ENCODE measurements at regions not wholly inside any gene's neighbourhood (a gene's known extent, or its start where the extent isn't known, plus 50 kb on each side); places are given as distances from the start of the nearest gene placed in this dataset.

DNA sequence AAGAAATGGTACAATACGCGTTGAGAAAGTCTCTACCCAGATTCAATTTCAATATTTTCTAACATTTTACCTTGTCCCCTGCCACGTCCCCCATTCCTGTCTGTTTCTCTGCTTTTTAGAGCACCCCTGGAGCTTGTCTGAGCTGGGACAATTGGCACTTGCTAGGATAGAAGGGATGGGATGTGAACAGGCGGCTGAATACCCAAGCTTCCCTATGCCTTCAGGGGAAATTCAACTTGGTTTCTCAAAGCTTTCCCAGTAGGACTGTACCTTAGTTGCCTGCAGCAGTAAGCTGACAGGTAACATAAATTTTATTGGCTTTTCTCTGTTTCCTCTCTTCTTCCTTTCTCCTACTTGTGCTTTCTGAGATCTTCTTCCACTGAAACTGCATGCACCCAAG lies 1663.3 kb downstream of the EFNB2 start:
- TF ChIP-seq TAF1 (IDR thresholded peaks at IDR 0.05; ENCODE audit: borderline replicate concordance, low read depth, low read length) (no peak), POLR2AphosphoS5 (IDR thresholded peaks at IDR 0.05; ENCODE audit: low read depth, low read length) (no peak), POLR2A (IDR thresholded peaks at IDR 0.05; ENCODE audit: low read depth, low read length) (no peak)
- FAIRE-seq (no peak), DNase-seq (ENCODE audit: insufficient read length) (no peak)

DNA sequence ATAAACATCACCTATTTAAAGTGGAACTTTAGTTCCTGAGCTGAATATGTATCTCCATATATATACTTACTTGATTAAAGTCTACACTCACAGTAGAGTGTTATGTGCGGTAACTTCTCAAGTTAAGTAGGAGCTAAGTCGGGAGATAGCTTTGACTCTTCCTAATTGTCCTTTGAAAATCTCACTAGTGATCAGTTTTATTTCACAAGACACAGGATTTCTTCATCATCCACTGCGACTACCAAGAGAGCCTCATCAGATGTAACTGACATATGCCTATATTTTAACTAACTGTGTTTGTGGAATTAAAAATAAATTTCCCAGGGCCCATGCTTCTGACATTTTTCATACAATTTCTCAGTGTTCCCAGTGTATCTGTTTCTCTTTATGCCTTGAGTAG lies 1664.0 kb downstream of the EFNB2 start:
- FAIRE-seq (no peak), DNase-seq (ENCODE audit: insufficient read length) (no peak)
- TF ChIP-seq POLR2A (IDR thresholded peaks at IDR 0.05; ENCODE audit: low read depth, low read length) (no peak), TAF1 (IDR thresholded peaks at IDR 0.05; ENCODE audit: borderline replicate concordance, low read depth, low read length) (no peak), POLR2AphosphoS5 (IDR thresholded peaks at IDR 0.05; ENCODE audit: low read depth, low read length) (no peak)

DNA sequence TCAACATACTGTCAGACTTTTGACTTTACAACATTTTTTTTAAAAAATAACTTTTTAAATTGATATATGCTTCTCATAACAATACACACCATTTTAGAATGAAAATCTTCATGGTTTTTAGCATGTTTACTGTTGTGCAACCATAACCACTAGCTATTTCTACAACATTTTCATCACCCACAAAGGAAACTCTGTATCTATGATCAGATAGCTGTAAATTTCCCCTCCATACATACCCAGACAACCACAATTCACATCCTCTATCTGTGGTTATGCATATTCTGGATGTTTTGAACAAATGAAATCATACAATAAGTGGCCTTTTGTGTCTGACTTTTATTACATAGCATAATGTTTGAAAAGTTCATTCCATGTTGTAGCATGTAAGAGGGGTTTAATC lies 1666.0 kb downstream of the EFNB2 start:
- FAIRE-seq (no peak), DNase-seq (ENCODE audit: insufficient read length) (no peak)
- TF ChIP-seq POLR2AphosphoS5 (IDR thresholded peaks at IDR 0.05; ENCODE audit: low read depth, low read length) (no peak), TAF1 (IDR thresholded peaks at IDR 0.05; ENCODE audit: borderline replicate concordance, low read depth, low read length) (no peak), POLR2A (IDR thresholded peaks at IDR 0.05; ENCODE audit: low read depth, low read length) (no peak)

DNA sequence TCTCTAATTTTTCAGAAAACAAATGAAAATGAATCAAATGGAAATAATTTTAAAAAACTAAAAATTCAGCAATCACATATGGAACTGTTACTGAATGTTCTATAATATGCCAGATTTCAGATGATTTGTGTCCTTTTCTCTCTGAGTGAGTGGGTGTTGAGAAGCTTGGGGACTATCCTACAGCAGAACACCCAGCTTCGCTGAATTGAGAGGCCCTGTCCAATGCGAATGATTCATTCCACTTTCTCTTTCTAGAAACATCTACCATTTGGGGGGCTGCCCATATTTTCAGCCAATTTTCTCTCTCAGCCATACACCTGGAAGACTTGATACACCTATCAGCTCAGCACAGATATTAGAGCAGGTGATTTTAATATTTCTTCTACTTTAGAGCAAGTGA lies 1666.7 kb downstream of the EFNB2 start:
- no peak for TF ChIP-seq POLR2AphosphoS5 (IDR thresholded peaks at IDR 0.05; ENCODE audit: low read depth, low read length)
- FAIRE-seq (no peak), DNase-seq (ENCODE audit: insufficient read length) (no peak)

DNA sequence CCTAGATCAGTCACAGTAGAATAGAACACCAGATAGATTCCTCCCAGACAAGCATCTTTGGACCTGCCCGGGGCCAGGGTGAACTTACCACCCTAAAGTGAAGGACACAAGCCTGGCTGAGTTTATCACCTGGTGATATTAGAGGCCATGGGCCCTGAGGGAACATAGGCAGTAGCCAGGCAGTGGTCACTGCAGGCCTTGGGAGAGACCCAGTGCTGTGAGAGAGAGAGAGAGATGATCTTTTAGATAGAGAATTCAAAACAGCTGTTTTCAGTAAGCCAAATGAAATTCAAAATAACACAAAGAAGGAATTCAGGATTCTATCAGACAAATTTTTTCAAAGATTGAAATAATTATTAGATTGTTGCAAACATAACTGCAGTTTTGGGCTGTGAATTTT lies 1679.9 kb downstream of the EFNB2 start:
- TF ChIP-seq POLR2AphosphoS5 (IDR thresholded peaks at IDR 0.05; ENCODE audit: low read depth, low read length) (no peak), TAF1 (IDR thresholded peaks at IDR 0.05; ENCODE audit: borderline replicate concordance, low read depth, low read length) (no peak), POLR2A (IDR thresholded peaks at IDR 0.05; ENCODE audit: low read depth, low read length) (no peak)

DNA sequence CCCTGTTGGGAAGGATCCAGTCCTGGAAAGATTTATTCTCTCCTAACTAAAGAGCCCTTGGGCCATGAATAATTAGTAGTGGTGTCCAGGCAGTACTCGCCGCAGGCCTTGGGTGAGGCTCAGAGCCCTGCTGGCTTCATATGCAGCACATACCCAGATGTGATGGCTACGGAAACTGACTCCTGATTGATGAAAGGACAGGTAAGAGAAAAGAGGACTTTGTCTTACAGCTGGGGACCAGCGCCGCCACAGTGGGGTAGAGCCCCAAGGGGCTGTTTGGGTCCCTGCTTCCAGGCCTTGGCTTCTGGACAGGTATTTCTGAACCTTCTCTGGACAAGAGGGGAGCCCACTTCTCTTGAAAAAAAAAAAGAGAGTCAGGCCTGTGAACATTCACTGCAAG lies 1680.8 kb downstream of the EFNB2 start:
- TF ChIP-seq TAF1 (IDR thresholded peaks at IDR 0.05; ENCODE audit: borderline replicate concordance, low read depth, low read length) = no peak
- TF ChIP-seq POLR2AphosphoS5 (IDR thresholded peaks at IDR 0.05; ENCODE audit: low read depth, low read length) = no peak
- TF ChIP-seq POLR2A (IDR thresholded peaks at IDR 0.05; ENCODE audit: low read depth, low read length) = no peak
- FAIRE-seq (no peak), DNase-seq (ENCODE audit: insufficient read length) (no peak)

More for the DNA sequence above, 1679.9 kb downstream of the EFNB2 start:
- DNase-seq (ENCODE audit: insufficient read length) (no peak), FAIRE-seq (no peak)

DNA sequence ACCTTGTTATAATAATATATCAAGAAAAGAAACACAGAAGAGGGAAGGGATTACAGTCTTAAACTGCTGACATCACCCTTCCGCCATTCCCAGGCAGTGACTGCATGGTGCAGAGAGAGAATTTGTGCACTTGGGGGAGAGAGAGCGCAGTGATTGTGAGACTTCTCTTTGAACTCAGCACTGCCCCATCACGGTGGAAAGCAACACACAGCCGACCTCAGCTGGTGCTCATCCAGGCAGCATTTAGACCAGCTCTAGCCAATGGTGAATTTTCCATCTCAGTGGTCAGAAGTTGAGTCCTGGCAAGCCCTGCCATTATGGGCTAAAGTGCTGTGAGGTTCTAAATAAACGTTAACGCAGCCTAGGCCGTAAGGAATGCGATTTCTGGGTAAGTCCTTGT lies 1681.5 kb downstream of the EFNB2 start:
- FAIRE-seq = no peak

DNA sequence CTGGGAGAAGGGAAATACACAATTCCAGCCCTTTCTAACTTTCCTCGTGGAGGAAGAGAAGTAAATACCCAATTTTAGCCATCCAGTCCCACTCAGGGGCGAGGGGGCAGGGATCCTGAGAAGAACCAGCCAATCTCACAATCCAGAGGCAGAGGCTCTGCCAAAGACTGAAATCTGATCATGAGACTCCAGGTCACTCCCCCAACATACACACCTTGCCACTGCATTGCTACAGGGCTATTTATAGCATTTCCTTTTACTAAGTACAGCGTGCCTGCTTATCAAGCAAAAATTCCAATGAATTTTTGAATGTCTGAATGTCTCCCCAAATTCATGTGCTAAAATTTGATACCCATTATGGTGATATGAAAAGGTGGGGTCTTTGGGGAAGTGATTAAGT lies 1687.5 kb downstream of the EFNB2 start:
- FAIRE-seq (no peak), DNase-seq (ENCODE audit: insufficient read length) (no peak)
- TF ChIP-seq TAF1 (IDR thresholded peaks at IDR 0.05; ENCODE audit: borderline replicate concordance, low read depth, low read length) = no peak
- TF ChIP-seq POLR2AphosphoS5 (IDR thresholded peaks at IDR 0.05; ENCODE audit: low read depth, low read length) = no peak
- TF ChIP-seq POLR2A (IDR thresholded peaks at IDR 0.05; ENCODE audit: low read depth, low read length) = no peak

More for the DNA sequence above, 1681.5 kb downstream of the EFNB2 start:
- DNase-seq (ENCODE audit: insufficient read length) = no peak
- TF ChIP-seq POLR2A (IDR thresholded peaks at IDR 0.05; ENCODE audit: low read depth, low read length) (no peak), POLR2AphosphoS5 (IDR thresholded peaks at IDR 0.05; ENCODE audit: low read depth, low read length) (no peak), TAF1 (IDR thresholded peaks at IDR 0.05; ENCODE audit: borderline replicate concordance, low read depth, low read length) (no peak)

DNA sequence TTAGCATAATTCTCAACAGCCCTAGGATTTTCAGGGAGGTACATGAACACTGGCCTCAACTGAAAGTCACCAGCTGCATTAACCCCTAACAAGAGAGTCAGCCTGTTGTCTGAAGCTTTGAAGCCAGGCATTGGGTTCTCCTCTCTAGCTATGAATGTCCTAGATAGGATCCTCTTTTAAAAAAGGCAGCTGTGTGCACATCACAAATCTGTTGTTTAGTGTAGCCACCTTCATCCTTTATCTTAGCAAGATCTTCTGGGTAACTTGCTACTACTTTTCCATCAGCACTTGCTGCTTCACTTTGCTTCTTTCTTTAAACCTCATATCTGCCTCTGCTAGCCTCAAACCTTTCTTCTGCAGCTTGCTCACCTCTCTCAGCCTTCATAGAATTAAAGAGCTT lies 1692.1 kb downstream of the EFNB2 start:
- DNase-seq (ENCODE audit: insufficient read length) = no peak
- TF ChIP-seq POLR2AphosphoS5 (IDR thresholded peaks at IDR 0.05; ENCODE audit: low read depth, low read length) = no peak
- no peak for TF ChIP-seq POLR2A (IDR thresholded peaks at IDR 0.05; ENCODE audit: low read depth, low read length)
- no peak for TF ChIP-seq TAF1 (IDR thresholded peaks at IDR 0.05; ENCODE audit: borderline replicate concordance, low read depth, low read length)
- FAIRE-seq = no peak

DNA sequence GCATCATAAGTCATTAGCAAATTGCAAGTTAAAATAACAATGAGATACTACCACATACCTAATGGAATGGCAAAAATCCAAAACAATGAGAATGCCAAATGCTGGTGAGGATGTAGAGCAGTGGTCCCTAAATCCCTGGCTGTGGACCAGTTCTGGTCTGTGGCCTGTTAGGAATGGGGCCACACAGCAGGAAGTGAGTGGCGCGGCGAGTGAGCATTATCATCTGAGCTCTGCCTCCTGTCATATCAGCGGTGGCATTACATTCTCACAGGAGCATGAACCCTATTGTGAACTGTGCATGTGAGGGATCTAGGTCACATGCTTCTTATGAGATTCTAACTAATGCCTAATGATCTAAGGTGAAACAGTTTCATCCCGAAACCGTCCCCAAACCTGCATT lies 1694.4 kb downstream of the EFNB2 start:
- TF ChIP-seq TAF1 (IDR thresholded peaks at IDR 0.05; ENCODE audit: borderline replicate concordance, low read depth, low read length) = no peak
- TF ChIP-seq POLR2AphosphoS5 (IDR thresholded peaks at IDR 0.05; ENCODE audit: low read depth, low read length) = no peak
- no peak for TF ChIP-seq POLR2A (IDR thresholded peaks at IDR 0.05; ENCODE audit: low read depth, low read length)
- no peak for DNase-seq (ENCODE audit: insufficient read length)
- no peak for FAIRE-seq

DNA sequence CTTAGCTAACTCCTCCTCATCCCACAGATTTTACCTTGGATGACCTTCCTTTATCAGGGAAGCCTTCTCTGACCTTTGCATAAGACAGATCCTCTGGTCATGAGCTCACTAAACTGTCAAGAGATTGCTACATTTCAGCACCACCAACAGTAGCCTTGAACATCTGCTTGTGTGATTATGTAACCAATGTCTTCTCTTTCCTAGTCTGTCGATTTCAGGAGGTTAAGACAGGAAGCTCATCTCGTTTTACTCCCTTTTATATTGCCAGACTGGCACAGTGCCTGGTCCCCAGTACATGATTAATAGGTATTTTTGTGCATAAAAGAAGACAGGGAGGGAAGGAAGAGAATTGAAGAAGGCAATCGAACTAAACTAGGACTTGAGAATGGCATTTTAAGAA lies 1697.7 kb downstream of the EFNB2 start:
- FAIRE-seq = no peak
- DNase-seq (ENCODE audit: insufficient read length) = no peak
- TF ChIP-seq TAF1 (IDR thresholded peaks at IDR 0.05; ENCODE audit: borderline replicate concordance, low read depth, low read length) (no peak), POLR2AphosphoS5 (IDR thresholded peaks at IDR 0.05; ENCODE audit: low read depth, low read length) (no peak), POLR2A (IDR thresholded peaks at IDR 0.05; ENCODE audit: low read depth, low read length) (no peak)

DNA sequence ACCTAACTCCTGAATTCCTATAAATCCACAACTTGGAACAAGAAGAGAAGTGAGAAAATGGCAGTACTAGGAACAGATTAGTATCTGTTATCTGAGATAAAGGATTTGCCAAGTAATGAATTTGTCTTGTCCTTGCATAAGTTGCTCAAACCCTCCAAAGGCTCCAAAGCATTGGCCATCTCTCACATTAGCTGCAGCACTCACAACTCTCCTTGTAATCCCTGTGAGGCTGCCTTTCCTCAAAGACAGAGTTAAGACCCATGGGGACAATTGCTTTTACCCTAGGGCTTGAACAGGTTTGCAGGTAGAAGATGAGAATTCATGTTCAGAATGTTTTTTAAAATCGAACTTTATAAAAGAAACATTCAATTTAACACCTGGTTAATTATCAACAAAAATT lies 1702.2 kb downstream of the EFNB2 start:
- FAIRE-seq = no peak
- no peak for DNase-seq (ENCODE audit: insufficient read length)
- no peak for TF ChIP-seq POLR2AphosphoS5 (IDR thresholded peaks at IDR 0.05; ENCODE audit: low read depth, low read length)

DNA sequence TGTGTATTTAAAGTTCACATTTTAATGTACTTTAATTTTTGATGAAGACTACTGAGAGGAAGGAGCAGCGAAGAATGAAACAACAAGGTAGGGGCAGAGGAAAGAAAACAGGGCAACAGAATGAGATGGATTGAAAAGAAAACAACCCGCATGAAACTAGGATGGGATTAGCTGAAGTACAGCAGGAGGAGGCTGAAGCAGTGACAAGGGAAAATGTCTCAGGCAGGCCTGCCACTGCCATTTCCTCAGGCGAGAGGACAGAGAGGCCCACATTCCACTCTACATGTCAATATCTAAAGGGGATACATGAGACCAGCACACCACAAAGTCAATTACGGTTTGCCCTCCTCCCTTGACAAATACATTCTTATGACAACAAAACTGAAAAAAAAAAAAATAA lies 1703.2 kb downstream of the EFNB2 start:
- TF ChIP-seq POLR2A (IDR thresholded peaks at IDR 0.05; ENCODE audit: low read depth, low read length) = no peak
- TF ChIP-seq POLR2AphosphoS5 (IDR thresholded peaks at IDR 0.05; ENCODE audit: low read depth, low read length) = no peak
- no peak for TF ChIP-seq TAF1 (IDR thresholded peaks at IDR 0.05; ENCODE audit: borderline replicate concordance, low read depth, low read length)
- no peak for FAIRE-seq
- DNase-seq (ENCODE audit: insufficient read length) = no peak

All from GM12892 (cell line).